ENCODE measurements at regions not wholly inside any gene's neighbourhood (a gene's known extent, or its start where the extent isn't known, plus 50 kb on each side); places are given as distances from the start of the nearest gene placed in this dataset.

- DNase-seq (ENCODE audit: low spot score), result no peak
- in situ Hi-C loops (cut with MboI; ENCODE audit: low sequenced_read_pairs, unreplicated experiment), result no loop called here
Measured at GRCh38 chr3:55285156-55285555, 201.9 kb downstream of the WNT5A start.

GRCh38 chr3:55283441-55283925 is 203.6 kb downstream of the WNT5A start:
- no peak for DNase-seq (ENCODE audit: low spot score)
- in situ Hi-C loops (cut with MboI; ENCODE audit: low sequenced_read_pairs, unreplicated experiment), result no loop called here
- TF ChIP-seq, protein P1, sequence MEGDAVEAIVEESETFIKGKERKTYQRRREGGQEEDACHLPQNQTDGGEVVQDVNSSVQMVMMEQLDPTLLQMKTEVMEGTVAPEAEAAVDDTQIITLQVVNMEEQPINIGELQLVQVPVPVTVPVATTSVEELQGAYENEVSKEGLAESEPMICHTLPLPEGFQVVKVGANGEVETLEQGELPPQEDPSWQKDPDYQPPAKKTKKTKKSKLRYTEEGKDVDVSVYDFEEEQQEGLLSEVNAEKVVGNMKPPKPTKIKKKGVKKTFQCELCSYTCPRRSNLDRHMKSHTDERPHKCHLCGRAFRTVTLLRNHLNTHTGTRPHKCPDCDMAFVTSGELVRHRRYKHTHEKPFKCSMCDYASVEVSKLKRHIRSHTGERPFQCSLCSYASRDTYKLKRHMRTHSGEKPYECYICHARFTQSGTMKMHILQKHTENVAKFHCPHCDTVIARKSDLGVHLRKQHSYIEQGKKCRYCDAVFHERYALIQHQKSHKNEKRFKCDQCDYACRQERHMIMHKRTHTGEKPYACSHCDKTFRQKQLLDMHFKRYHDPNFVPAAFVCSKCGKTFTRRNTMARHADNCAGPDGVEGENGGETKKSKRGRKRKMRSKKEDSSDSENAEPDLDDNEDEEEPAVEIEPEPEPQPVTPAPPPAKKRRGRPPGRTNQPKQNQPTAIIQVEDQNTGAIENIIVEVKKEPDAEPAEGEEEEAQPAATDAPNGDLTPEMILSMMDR (IDR thresholded peaks at IDR 0.05; ENCODE audit: borderline replicate concordance, control extremely low read depth, extremely low read depth, insufficient read depth, missing control alignments), result no peak

More at GRCh38 chr3:55285156-55285555, 201.9 kb downstream of the WNT5A start:
- TF ChIP-seq, protein P1 (IDR thresholded peaks at IDR 0.05; ENCODE audit: borderline replicate concordance, control extremely low read depth, extremely low read depth, insufficient read depth, missing control alignments), result no peak

- TF ChIP-seq, protein P1 (IDR thresholded peaks at IDR 0.05; ENCODE audit: borderline replicate concordance, control extremely low read depth, extremely low read depth, insufficient read depth, missing control alignments), result no peak
- in situ Hi-C loops (cut with MboI; ENCODE audit: low sequenced_read_pairs, unreplicated experiment), result no loop called here
- DNase-seq (ENCODE audit: low spot score), result no peak
Measured at GRCh38 chr3:55282994-55283393, 204.1 kb downstream of the WNT5A start.

GRCh38 chr3:55272031-55272645 is 215.0 kb downstream of the WNT5A start:
- no peak for DNase-seq (ENCODE audit: low spot score)
- TF ChIP-seq, protein P1 (IDR thresholded peaks at IDR 0.05; ENCODE audit: borderline replicate concordance, control extremely low read depth, extremely low read depth, insufficient read depth, missing control alignments), result no peak
- in situ Hi-C loops (cut with MboI; ENCODE audit: low sequenced_read_pairs, unreplicated experiment), result no loop called here

DNA sequence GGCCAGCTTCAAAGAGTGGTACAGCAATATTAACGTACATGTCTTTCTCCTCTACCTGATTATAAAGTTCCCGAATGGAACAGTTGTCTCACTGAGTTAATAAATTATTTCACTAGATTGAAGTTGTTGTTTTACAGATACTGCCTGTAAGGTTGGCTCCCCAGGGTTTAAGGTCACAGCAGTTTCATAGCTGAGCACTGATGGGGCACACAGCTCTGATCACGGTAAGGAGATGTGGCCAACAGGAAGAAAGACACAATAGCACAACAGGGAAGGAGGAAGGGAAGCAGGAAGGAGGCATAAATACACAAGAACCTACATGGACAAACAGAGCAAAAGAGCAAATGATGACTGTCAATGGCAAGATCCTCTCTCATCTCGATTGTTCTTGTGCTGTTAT is 215.6 kb downstream of the WNT5A start:
- in situ Hi-C loops (cut with MboI; ENCODE audit: low sequenced_read_pairs, unreplicated experiment), result no loop called here
- DNase-seq (ENCODE audit: low spot score), result no peak
- TF ChIP-seq, protein P1 (IDR thresholded peaks at IDR 0.05; ENCODE audit: borderline replicate concordance, control extremely low read depth, extremely low read depth, insufficient read depth, missing control alignments), result no peak

DNA sequence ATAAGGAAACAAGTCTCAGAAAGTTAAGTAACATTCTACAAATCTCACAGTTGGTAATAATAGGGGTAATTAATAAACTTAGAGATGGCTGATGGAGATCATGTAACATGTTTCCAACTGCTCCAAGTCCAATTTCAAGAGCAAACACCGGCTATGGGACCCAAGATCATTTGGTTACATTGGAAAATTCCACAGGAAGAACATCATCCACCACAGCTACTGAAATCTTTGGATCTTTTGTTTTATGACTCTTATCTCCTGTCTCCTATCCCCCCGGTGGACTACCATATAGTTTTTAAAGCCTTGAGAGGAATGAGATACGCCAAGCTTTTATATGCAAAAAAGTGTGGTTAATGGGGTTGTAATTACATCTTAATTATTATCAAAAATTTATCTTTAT is 216.1 kb downstream of the WNT5A start:
- no peak for DNase-seq (ENCODE audit: low spot score)
- TF ChIP-seq, protein P1 (IDR thresholded peaks at IDR 0.05; ENCODE audit: borderline replicate concordance, control extremely low read depth, extremely low read depth, insufficient read depth, missing control alignments), result no peak
- in situ Hi-C loops (cut with MboI; ENCODE audit: low sequenced_read_pairs, unreplicated experiment), result no loop called here

Data from GM13976 (cell line).